Testis (tissue), 2 donors: ENCODE measurements at regions not wholly inside any gene's neighbourhood (a gene's known extent, or its start where the extent isn't known, plus 50 kb on each side); places are given as distances from the start of the nearest gene placed in this dataset.

ENCODE experiments used
- DNase-seq: peaks from one replicate; pipeline ENCODE4 v3.0.0-alpha.2; 2019
- H3K27ac ChIP-seq, 2 donors: fragments of 200-600 bp; sonication (generic); one replicate each; pipeline ENCODE4 v1.5.1; 2019
- H3K27me3 ChIP-seq: fragments of 200-600 bp; sonication (generic); one replicate; pipeline ENCODE4 v1.5.1; 2019
- H3K36me3 ChIP-seq: fragments of 200-600 bp; sonication (generic); one replicate; pipeline ENCODE4 v1.5.1; 2017; ENCODE audit warnings: low read depth; ENCODE audit errors: missing control alignments
- H3K4me1 ChIP-seq: fragments of 200-600 bp; sonication (generic); one replicate; pipeline ENCODE4 v1.5.1; 2019
- H3K4me3 ChIP-seq, 2 donors: fragments of 200-600 bp; sonication (generic); one replicate each; pipeline ENCODE4 v1.5.1; 2017 to 2019
- H3K9me3 ChIP-seq: fragments of 200-600 bp; sonication (generic); one replicate; pipeline ENCODE4 v1.5.1; 2017
- POLR2A ChIP-seq: fragments of 450-650 bp; IDR thresholded peaks from one replicate; pipeline ENCODE4 v1.6.1; 2017; ENCODE audit warnings: antibody characterized with exemption, mild to moderate bottlenecking, moderate library complexity
- WGBS, 2 donors: methylation state at CpG; one replicate each; pipeline ENCODE4 v1.1.5; 2018; 5-methylcytosine and 5-hydroxymethylcytosine counted together
- intact Hi-C: fragments of 100-400 bp; cut with DNase I; formaldehyde crosslinking; loops from one replicate; pipeline ENCODE4 v1.15.1; 2023; ENCODE audit warnings: low total_unique reads
- TF ChIP-seq, protein P1 (sequence below), 3 experiments: fragments of 450-650 bp in 2 of 3; fragments of 200-600 bp in 1 of 3; sonication (generic) in 1 of 3; IDR thresholded peaks; one replicate each; pipeline ENCODE4 v1.5.1; 2016 to 2019; ENCODE audit warnings: antibody characterized with exemption in 3 of 3, mild to moderate bottlenecking in 2 of 3, moderate library complexity in 1 of 3

DNA sequence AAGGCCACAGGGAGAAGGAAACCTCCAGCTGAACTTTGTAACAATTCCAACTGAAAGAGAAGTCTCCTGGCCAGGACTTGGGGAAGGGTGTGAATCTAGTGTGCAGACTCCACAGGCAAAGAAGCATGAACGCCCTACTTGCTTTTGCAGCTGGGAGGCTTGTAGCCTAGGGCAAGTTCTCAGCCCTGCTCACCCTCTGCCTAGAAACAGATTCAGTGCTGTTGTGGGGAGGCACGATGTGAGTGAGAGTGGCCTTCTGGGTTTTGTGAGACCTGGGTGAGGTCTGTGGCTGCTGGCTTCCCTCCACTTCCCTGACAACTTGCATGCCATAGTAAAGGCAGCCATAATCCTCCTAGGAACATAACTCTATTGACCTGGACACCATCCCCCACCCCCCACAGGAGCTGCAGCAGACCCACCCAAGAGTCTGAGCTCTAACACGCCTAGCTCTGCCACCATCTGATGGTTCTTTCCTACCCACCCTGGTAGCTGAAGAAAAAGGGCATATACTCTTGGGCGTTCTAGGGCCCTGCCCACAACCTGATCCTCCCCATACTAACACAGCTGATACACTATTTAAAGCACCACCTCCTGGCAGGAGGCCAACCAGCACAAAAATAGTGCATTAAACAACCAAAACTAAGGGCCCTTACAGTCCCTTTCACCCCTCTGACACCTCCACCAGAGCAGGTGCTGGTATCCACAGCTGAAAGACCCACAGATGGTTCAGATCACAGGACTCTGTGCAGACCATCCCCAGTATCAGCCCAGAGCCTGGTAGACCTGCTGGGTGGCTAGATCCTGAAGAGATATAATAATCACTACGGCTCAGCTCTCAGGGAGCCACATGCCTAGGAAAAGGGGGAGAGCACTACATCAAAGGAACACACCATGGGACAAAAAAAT is 426.5 kb downstream of the IGSF11 start:
- Histone ChIP-seq H3K4me3 (no peak overlapping the region), H3K27me3 (no peaks in the 10 kb centered on the region), H3K36me3 (no peaks in the 10 kb centered on the region), H3K9me3 (no peaks in the 10 kb centered on the region), H3K4me1 (no peaks in the 10 kb centered on the region), H3K27ac (no peak overlapping the region)
- 82 to 95% methylated on average over 3 to 5 of the region's 5 CpGs for WGBS, 2 donors
- no peak for TF ChIP-seq POLR2A
- TF ChIP-seq, protein P1, sequence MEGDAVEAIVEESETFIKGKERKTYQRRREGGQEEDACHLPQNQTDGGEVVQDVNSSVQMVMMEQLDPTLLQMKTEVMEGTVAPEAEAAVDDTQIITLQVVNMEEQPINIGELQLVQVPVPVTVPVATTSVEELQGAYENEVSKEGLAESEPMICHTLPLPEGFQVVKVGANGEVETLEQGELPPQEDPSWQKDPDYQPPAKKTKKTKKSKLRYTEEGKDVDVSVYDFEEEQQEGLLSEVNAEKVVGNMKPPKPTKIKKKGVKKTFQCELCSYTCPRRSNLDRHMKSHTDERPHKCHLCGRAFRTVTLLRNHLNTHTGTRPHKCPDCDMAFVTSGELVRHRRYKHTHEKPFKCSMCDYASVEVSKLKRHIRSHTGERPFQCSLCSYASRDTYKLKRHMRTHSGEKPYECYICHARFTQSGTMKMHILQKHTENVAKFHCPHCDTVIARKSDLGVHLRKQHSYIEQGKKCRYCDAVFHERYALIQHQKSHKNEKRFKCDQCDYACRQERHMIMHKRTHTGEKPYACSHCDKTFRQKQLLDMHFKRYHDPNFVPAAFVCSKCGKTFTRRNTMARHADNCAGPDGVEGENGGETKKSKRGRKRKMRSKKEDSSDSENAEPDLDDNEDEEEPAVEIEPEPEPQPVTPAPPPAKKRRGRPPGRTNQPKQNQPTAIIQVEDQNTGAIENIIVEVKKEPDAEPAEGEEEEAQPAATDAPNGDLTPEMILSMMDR (IDR thresholded peaks at IDR 0.05): no peak
- intact Hi-C loops: no loop called here
- DNase-seq: no peak

DNA sequence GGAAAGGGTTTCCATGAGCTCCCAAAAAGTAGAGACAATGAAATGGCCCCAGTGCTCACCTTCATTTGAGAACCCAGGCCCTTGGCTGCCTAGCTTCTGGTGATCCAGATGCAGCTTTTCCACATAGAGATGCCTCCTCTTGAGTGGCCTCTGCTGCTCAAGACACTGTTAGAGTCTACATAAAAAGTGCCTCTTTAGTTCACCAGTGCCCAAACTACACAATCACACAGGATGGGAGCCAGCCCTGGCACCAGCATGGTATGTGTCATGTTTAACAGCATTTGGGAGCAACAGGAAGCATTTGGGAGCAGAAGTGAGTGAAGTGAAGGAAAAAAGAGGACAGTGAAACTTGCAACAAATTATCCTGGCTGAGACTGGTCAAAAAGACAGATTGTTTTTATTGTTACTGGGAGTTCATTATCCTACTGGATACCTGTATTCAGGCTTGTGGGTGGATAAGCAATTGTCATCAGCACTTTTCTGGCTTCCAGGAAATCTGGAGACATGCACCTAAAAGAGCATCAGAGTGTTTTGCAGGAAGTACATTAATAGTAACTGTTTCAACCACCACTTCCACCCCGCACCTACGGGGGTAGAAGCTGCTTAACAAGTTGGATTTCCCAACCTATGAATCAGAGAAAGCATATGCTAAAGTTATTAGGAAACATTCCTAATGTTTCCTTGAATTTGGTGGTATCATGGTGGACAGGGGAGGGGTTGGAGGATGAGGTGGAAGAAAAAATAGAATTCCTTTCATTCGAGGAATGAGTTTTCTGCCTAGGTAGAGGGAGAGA is 416.2 kb downstream of the IGSF11 start:
- Histone ChIP-seq H3K36me3 (no peaks in the 10 kb centered on the region), H3K9me3 (no peaks in the 10 kb centered on the region), H3K27ac (no peak overlapping the region), H3K4me1 (no peaks in the 10 kb centered on the region), H3K4me3 (no peak overlapping the region), H3K27me3 (no peaks in the 10 kb centered on the region)
- WGBS, 2 donors: 60 to 67% methylated on average over 3 of the region's 3 CpGs
- TF ChIP-seq, protein P1 (IDR thresholded peaks at IDR 0.05): no peak
- no peak for TF ChIP-seq POLR2A
- DNase-seq: no peak
- intact Hi-C loops: no loop called here

DNA sequence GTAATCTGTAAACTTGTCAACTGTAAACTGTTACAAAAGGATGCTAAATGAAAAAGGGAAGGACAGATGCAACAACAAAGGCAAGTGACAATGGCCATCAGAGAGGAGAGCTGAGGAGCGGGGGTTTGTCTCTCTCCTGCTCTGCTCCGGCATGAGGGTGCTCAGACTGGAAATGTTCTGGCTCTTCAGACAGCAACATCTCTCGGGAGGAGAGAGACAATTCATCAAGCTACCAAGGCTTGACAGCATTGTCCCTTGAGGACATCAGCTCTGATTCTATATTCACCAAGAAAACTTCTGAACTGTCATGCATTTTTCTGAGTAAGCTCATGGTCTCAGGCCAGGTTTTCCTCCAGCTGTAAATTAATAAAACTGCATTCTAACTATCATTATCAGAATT is 408.2 kb downstream of the IGSF11 start:
- TF ChIP-seq POLR2A: no peak
- TF ChIP-seq, protein P1 (IDR thresholded peaks at IDR 0.05): no peak
- 76 to 84% methylated on average over 3 of the region's 3 CpGs for WGBS, 2 donors
- no peak overlapping the region for H3K27ac ChIP-seq
- no peaks in the 10 kb centered on the region for H3K27me3 ChIP-seq
- no peak overlapping the region for H3K4me3 ChIP-seq
- H3K9me3 ChIP-seq: no peaks in the 10 kb centered on the region
- DNase-seq: no peak
- intact Hi-C loops: no loop called here
- H3K36me3 ChIP-seq: no peaks in the 10 kb centered on the region
- no peaks in the 10 kb centered on the region for H3K4me1 ChIP-seq

DNA sequence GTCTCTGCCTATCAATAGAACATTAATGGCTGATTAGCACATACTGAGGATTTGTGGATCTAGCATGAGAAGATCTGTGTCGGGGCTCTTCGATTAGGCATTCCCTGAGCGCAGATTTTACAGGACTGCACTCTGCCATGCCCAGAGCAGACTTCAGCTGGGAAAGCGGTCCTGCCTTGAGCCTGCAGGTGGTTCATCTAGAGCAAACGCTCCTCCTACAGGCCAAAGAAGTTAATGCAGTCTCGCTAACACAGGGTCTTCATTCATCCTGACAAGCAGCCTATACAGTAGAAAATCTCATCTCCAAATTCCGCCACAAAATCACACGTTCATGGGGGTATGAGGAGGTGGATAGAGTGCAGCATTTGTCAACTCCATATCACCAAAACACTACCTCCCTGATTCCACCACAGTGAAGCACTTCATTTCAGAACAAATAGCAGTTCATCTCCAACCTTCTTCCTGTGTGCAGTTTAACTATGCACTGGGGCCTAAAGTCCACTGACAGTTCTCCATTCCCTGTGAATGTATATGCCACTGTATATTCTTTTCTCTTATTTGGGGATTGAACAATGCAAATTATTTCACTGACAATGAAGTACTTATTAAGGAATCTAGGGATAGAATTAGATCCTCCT is 405.8 kb downstream of the IGSF11 start:
- H3K27me3 ChIP-seq: no peaks in the 10 kb centered on the region
- 17 to 24% methylated on average over 8 of the region's 8 CpGs for WGBS, 2 donors
- TF ChIP-seq POLR2A: no peak
- TF ChIP-seq, protein P1 (IDR thresholded peaks at IDR 0.05): peak; percentile 76 to 85 (median 80)
- H3K9me3 ChIP-seq: no peaks in the 10 kb centered on the region
- no peak overlapping the region for H3K27ac ChIP-seq
- DNase-seq: peak; percentile 91
- intact Hi-C loops: no loop called here
- no peaks in the 10 kb centered on the region for H3K4me1 ChIP-seq
- H3K36me3 ChIP-seq: no peaks in the 10 kb centered on the region
- H3K4me3 ChIP-seq: no peak overlapping the region
